DMS 273 (cell line): ENCODE measurements at regions not wholly inside any gene's neighbourhood (a gene's known extent, or its start where the extent isn't known, plus 50 kb on each side); places are given as distances from the start of the nearest gene placed in this dataset.

Experiments
- DNase-seq: peaks from one replicate; lab custom pipeline; 2025; ENCODE audit not compliant: unreplicated experiment; lab: John Stamatoyannopoulos, UW

DNA sequence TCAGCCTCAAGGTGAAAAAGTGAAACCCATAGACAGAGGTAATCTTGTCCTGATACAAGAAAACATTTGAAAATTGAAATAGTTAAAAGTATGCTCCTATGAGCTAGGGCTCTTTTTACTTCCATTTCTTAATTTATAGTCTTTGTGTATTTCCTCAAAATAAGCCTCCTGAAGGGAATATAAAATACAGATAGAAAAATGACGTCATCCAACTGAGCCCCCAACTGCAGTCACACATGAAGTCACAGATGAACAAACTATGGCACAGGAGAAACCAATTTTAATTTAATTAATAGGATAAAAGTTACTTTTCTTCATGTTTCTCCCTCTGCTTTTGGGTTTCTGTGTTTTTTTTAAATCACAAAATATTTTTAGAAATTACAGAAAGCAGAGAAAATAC is 280.3 kb downstream of the HTR7 start:
- DNase-seq: no peak

DNA sequence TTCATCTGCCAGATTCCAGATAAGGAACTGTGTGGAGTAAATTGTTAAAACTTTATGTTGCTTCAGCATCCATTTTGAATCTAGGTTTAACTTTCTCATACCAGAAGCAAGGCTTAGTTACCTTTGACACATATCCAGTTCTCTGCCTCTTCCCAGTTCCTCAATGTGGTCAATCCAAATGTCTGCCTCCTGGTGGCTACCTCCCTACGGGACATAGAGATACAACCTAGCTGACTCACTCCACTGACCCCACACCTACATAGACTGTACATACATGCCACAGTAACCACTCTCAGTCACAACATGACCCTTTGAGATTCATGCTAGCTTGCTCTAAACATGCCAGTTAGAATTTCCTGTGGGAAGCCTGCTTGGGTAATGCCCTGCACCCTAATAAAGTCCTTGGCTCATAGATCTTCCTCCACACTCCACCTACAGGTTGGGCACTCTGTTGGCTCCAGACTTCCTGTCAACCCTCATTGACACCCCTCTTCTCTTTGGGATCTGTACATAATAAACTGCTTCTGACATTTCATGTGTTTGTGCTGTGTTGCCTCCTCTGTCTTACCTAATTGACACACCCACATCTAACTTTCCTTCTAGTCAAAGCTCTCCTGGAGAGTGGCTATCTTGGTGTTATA is 278.1 kb downstream of the HTR7 start:
- DNase-seq: no peak

DNA sequence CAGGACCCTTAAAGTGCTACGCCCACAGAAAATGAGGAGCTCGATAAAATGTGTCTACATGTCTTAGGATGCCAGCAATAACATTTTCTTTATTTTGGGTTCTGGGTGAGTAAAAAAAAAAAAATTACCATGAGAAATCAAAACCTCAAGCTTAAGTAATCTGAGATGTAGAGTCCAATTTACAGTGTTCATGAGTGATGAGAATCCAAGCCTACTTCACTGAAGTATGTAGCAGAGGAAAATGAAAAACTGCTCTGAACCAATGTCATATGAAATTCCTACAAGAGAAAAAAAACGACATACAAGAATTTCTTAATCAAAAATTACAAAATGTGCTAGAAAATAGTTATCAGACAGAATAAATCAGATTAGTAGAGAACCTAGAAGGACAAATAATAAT is 274.4 kb downstream of the HTR7 start:
- DNase-seq: no peak

DNA sequence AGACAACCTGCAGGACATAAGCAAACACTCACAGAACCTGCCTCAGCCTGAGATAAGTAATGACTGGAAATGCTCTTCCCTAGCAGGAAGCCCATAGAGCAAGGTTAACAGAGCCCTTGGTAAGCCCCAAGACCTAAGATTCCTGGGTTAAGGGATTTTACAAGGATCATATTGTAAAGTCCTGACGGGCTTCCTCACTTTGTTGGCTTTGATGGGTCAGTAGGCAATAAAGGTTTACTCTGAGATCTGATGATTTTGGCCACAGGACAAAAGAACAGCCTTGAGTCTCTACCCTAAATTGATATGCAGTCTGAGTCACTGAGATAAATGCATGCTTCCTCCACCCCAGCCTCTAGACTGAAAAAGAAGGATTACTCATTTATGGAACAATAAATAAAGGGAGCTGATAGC is 270.8 kb downstream of the HTR7 start:
- DNase-seq: no peak

DNA sequence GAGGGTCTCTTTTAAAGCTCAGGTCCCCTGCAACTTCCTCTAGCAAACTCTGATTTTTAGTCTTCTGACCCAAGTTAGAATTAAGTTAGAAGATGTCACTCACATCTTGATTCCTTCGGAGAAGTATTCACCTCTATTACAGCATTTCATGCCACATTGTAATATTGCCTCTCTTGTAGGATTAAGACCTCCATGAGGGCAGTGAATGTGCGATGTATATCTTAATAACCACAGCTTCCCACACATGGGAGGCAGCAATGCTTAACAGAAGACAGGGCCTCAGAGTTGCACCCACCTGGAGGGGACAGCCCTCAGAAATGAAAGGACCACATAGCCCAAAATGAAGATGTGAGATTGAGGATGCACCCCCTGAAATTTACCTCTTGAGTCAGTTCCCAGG is 270.3 kb downstream of the HTR7 start:
- DNase-seq: no peak

DNA sequence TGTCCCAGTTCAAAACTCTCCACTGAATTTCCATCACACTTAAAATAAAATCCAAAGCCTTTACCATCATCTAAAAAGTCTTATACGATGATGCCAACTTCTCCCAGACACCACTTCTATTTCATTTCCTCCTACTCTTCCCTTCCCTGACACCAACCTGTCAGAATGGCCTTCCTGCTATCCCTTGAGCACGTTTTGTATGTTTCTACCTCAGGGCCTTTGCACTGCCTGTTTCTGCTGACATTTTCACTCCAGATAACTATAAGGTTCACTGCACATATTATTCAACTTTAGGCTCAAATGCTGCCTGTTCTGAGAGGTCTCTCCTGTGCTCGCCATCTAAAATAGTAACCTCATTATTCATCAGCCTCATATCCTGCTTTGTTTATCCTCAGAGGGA is 269.6 kb downstream of the HTR7 start:
- DNase-seq: no peak

DNA sequence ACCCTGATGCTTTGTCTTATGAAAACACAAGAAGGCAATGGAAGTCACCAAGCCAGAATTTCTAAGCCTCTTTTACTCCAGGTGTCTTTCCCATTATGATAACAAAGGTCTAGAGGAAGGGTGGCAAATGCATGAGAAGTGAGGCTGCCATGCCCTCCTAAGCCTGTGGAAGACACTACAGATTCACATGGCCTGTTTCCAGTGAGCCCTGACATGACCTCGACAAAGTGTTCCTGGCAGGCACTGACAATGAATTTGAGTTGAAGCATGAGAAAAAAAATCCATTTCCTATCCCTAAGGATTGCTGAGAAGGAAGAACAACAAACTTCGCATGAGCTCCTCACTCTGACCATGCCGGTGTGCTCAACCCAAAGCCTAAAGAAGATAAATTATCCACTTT is 268.0 kb downstream of the HTR7 start:
- no peak for DNase-seq

DNA sequence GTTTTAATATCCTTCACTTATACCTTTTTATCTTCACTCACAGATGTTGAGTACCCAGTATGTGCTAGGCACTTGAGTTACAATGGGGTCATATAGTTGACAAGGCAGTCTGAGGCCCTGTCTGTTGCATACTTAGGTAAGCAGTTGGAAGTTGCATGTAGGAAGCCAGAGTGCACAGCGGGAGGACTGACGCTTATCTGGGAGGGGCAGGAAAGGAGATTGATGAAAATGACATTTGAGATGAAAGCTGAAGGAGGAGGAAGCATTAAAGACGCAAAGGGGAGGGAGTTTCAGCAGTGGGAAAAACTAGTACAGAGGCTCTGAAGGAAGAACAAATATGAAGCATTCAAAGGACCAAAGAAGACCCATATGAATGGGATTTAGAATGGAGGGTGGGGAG is 266.2 kb downstream of the HTR7 start:
- no peak for DNase-seq

DNA sequence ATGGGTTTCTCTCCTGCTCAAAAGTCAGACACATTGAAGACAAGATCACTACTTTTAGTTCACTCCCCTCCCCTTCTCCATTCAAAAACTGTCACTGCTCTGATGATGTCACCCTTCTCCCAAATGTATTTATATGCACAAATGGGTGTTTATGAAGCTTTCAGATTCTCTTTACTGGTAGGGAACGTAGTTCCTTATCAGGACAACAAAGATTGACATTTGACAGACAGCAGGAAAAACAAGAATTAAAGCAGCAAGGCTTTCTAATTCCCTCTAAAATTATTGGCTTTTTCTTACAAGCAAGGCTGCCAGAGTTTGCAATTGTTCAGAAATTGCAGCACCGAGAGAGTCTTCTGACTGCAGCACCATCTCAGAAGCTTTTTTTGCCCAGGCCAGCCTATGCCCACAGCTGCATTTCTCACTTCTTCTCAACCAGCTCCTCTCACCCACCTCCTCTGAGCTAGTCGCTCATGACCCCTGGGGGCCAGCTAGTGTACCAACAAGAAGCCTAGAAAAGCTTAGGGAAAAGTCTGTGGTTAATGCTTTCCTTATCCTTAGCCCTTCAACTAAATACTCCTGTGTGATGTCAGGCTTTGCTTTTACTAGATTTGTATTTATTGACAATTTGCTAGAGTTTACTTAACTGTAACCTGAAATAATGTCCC is 265.1 kb downstream of the HTR7 start:
- DNase-seq: peak; percentile 64

DNA sequence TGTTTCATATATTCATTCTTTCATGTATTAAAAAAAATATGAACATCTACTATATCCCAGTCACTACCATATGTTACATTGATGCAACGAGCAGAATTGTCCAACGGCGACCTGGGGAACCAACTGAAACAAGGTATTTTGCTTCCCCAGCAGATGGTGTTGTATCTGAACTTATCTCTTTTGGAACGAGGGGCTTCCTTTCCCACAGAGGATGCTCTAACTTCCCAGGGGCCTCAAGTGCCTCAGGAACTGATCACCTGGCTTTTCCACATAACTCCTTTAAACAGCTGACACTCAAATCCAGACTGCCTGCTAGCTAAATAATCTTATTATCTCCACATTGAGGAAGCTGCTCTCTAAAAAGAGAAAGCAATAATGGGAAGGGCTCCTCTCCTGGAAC is 259.3 kb downstream of the HTR7 start:
- DNase-seq: no peak

DNA sequence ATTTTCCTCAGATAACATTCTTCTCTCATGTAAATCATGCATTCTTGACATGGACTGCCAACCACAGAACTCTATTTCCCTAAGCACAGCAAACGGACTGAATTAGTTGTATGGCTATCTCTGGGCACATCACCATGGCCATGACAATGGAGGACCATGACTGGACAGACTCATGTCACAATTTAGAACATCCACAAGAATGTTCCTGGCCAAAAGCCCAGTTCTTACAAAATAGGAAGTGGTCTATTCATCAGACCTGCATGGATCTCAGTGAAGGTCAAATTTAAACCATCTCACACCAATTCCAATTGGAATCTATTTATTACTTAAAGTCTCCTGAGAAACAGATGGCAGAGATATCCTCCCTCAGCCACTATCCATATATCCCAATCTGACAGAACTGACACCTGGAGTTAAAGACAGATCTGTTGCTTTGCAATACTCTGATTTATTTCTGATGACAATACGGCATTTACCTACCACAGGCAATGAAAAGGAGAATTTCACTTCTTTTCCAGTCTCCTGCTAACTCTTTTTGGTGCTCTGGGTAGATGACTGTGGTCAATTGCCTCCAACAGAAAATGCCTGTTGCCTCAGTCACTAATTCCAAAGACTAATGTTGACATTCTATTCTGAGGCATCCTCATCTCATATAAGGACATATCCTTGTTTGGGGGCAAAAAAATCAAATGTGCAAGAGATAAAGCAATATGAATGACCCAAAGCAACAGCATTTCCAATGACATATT is 254.8 kb downstream of the HTR7 start:
- DNase-seq: no peak

DNA sequence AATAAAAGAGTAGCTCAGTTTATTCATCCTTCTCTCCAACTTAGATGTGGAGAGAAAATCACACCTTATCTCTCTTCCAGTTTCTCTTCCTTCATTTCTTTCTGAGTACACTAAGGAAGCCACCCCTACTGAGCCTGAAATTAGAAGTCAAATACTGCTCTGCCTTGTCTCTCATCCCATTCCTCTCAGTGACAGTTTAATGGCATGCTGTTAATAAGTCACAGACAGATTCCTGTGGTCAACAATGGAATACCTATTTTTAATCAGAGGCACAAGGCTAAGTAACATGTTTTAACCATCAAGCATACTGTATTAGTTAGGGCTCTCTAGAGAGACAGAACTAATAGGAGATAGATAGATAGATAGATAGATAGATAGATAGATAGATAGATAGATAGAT is 253.2 kb downstream of the HTR7 start:
- no peak for DNase-seq

DNA sequence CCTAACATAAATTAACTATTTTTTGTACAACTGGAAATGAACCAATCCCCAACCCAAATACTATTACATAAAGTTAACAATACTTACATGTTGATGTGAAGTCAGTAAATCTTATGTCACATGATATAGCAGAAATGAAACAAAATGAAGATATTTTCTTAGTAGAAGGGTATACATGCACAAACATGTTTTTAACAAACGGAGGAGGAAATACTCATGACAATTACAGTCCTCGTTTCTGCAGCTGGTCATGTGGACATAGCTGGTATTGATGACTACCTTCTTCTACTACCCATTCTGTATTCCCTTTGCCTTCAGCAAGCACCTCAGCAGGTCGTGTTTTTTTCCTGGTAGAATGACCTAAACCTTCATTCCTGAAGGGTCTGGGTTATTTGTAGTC is 252.3 kb downstream of the HTR7 start:
- DNase-seq: no peak

DNA sequence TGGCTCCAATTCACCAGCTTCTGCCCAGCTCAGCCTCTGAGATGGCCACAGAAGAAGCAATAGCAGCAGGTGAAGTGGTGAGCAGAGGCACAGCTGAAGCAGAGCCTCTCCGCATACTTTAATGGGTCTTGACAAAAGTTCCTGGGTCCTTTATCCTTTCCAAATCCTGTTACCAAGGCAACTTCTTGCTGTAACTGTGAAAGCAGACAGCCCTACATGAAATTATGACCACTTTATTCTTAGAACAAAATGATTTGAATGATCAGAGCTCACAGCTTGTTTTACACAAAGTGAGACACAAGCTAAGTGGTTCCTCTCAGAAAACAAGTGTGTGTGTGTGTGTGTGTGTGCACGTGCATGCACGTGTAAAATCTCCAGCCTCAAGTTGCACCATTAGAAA is 245.6 kb downstream of the HTR7 start:
- no peak for DNase-seq

DNA sequence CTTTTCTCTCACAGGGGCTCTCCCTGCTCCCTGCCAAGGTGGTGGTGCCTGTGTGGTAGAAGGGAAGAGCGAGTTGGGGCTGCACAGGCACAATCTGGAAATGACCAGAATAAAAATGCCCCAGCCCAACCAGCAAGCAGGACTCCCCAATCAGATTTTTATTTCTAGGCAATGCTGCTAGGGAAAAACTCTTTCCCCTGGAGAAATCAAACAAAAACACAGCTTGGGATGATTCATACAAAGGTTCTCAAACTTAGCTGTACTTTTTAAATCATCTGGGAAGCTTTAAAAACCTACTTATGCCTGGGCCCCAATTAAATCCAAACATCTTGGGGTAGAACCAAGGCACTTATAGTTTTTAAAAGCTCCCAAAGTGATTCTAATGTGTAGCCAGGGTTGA is 243.2 kb downstream of the HTR7 start:
- no peak for DNase-seq

DNA sequence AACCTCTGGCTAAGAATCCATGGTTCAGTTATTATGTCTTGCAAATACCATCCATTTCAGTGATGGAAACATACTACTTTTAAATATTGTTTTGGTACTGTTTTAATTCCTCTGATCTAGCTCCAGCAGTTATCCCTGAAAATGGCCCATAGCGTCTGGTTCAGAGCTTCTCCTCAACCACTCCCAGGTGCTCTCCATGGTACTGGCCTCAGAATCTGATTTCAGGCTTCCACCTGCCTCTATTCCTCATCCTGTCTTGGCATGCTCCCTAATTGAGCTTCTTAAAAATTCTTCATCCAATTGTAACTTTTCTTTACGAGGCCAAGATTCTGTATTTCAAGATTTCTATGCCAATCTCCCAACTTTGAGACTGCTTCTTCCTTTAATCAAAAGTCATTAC is 236.3 kb downstream of the HTR7 start:
- DNase-seq: peak; percentile 0

DNA sequence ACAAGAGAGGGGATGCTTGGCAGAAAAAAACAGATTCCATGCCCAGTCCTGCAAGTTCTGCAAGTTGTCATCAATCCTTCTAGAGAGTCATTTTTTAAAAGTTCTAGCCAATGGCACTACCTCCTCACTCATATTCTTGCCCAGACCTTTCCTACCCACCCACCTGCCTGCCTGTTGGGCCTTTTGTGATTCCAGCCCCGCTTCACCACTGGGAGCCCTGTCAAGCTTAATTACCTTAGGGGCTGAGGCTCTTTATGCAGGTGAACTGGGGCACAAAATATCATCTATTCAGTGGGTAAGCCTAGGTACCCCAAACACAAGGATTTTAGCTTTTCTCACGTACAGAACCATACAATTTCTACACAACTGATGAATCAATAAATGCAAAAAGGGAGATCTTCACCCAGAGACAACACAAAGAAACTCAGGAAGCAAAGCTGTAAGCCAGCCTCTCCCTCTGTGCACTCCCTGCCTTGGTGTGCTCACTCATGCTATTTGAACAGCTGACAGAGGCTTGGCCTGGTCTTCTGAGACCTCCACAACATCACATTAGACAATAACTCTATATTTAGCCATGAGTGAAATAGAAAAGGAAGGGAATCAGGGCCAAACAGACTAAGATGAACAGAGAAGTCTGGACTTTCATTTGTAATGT is 222.6 kb downstream of the HTR7 start:
- DNase-seq: no peak

DNA sequence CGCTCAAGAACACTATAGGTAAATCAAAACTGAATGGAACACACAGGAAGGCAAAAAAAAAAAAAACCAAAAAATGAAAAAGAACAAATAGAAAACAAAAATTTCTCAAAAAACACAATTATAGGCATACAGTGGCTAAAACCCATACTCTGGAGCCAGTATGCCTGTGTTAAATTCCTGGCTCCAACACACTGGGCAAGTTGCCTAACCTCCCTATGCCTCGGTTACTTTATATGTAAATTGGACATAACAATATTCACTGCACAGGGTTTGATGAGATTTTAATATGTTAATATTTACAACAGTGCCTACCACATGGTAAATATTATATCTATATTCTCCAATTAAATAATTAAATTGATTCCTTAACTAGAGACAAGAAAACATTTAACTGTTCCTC is 217.1 kb downstream of the HTR7 start:
- DNase-seq: no peak

DNA sequence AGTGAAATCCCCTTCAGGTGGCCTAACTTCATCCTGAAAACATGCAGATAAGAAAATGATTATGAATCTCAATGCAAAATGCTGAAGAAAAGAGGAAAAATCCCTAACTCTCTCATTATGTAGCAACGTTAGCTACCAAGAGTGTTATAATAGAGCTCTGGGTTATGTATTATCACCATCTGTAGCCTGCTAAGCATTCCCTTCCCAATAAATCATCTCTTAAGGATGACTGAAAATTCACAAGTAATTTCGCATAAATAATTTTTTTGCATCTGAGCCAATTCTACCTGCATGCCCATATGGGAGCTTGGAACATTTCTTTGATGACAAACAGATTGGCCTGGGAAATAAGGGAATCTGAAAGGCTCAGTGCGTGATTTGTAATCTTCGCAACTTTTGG is 216.1 kb downstream of the HTR7 start:
- no peak for DNase-seq

DNA sequence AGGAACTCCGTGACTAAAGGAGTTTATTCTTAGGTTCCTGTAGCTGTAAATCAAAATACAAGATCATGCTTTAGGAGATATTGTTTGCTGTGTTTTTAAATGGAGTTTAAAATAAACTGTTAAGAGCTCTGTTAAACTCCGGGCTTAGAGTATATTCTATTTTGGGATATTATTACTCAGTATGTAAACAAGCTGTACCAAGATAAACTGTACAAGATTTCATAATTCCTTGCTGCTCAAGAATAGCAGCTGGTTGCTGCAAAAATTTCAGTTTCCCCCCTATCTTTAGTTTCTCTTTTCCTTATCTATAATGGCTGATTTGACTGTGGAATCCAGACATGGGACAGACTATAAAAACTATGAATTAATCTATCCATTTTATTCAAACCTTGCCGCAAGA is 215.7 kb downstream of the HTR7 start:
- DNase-seq: no peak

DNA sequence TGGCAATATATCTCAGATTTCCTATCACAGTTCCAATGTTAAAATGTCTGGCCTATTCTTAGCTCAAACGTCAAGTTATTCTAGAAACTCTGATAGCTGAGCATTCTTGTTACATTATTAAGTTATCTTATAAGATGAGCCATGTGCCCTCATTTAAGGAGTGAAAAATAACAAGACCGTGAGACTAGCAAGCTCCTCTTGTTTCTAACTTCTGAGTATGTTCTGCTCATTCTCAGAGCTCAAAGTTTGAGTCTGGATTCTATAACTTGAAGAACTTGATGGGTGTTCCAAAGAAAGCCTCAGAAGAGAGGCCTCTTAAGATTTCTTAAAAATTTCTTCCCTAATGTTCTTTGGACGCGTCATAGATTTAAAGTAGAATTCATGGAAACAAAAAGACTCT is 215.2 kb downstream of the HTR7 start:
- no peak for DNase-seq

DNA sequence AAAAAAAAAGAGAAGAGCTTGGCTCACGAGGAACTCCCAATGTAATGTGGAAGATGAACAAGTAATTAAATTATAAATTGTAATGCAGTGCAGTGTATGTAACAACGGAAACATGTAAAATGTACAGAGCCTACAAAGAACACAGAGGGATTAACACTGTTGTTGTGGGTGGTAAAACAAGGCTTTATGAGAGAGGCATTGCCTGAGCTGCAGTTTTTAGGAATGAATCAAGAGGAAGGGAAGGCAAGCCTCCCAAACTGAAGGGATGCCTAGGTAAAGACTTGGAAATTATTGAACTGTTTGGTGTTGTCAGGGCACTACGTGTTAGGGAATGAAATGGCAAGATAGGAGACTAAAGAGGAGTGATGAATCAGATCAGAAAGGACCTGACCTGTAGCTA is 213.7 kb downstream of the HTR7 start:
- DNase-seq: no peak
